GM18951 (cell line): ENCODE measurements at regions not wholly inside any gene's neighbourhood (a gene's known extent, or its start where the extent isn't known, plus 50 kb on each side); places are given as distances from the start of the nearest gene placed in this dataset.

Experiments
- POLR2A ChIP-seq: IDR thresholded peaks from 4 replicates; pipeline ENCODE4 v1.6.1; 2011; ENCODE audit warnings: mild to moderate bottlenecking; ENCODE audit not compliant: insufficient read length, insufficient read depth; ENCODE audit errors: extremely low read depth
- in situ Hi-C: fragments of 300-500 bp; cut with MboI; formaldehyde crosslinking; loops from one replicate; pipeline ENCODE4 v1.12.0; 2022; ENCODE audit warnings: low sequenced_read_pairs, mixed read lengths, inconsistent platforms; ENCODE audit not compliant: unreplicated experiment

DNA sequence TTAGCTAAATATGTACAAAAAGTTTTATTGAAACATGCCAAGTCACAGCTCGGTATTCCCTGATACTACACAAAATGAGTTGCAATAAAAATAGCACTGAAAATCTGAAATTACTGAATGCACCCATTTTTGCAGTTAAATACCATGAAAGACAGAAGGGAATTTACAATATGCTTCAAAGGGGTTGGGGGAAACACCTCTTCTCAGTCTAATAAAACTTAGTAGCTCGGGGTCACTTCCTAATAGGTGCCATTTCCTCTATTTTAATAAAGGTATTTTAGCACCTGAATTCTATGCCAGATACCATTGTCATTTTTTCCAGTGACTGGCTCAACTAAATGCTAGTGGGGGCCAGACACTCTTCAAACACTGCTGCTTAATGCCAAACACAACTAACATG is 204.1 kb upstream of the MEF2C start:
- in situ Hi-C loops = no loop called here
- no peak for TF ChIP-seq POLR2A

DNA sequence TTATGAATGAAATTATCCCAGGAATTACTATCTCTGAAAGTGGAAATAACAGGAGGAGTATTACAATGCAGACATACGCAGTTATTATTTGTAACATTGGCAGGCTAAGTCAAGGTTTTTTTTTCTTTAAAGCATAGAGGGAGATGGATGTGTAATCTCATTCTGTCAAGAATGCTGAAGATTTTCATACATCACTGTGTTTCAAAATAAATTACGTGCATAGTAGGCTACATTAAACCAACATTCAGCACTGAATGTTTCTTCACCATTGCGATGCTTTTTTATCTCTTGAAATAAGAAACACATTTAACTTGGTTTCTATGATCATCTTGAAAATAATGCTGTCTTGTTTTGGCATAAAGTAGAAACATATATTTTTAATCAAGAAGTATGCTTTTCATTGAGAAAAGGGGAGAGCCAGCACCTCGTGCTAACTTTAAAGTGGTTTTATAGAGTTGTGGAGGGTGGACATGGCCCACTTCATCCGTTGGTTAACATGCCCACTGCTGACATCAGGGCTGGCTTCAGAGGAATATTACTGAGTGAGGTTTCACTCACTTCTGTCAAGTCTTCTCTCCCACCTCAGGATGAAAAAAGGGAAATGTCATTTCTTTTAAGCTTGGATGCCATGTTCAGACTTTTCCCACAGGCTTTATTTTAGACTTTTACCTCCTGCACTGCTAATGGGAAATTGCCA is 203.6 kb upstream of the MEF2C start:
- in situ Hi-C loops = no loop called here

DNA sequence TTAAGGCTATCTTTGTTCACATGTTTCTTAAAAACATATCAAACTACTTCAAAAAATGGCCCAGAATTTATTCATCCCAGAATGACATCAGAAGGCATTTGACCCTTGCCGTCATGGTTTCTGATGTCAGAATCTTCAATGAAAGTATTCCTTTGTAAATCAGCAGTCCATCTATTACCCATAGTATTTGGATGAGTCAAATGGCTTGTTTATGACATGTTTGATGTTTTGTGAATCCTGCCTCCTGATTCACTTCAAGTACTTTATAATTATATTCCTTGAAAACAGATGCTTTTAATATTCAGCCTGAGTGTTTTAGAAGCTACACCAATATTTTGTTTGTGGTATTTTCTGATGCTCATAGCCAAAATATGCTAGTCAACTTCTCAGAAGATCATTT is 200.8 kb upstream of the MEF2C start:
- in situ Hi-C loops = no loop called here

More for the DNA sequence above, 203.6 kb upstream of the MEF2C start:
- no peak for TF ChIP-seq POLR2A

DNA sequence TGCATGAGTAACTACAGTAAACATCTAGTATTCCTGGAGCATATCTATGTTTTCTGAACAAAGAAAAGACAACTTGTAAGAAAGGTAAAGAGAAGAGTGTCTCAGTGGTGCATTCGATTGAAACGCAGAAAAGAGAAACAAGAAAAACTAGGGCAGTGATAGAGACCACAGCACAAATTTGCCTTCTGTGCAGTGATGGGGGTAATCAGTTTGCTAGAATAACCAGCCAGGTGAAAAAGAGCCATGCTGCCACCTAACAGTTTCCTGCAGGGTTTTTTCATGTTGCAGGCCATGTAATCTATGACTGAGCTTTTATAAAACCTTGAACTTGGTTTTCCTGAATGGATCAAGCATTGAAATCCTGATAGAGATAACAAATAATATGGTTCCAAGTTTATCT is 198.4 kb upstream of the MEF2C start:
- no peak for TF ChIP-seq POLR2A
- in situ Hi-C loops = no loop called here

More for the DNA sequence above, 200.8 kb upstream of the MEF2C start:
- TF ChIP-seq POLR2A = no peak

DNA sequence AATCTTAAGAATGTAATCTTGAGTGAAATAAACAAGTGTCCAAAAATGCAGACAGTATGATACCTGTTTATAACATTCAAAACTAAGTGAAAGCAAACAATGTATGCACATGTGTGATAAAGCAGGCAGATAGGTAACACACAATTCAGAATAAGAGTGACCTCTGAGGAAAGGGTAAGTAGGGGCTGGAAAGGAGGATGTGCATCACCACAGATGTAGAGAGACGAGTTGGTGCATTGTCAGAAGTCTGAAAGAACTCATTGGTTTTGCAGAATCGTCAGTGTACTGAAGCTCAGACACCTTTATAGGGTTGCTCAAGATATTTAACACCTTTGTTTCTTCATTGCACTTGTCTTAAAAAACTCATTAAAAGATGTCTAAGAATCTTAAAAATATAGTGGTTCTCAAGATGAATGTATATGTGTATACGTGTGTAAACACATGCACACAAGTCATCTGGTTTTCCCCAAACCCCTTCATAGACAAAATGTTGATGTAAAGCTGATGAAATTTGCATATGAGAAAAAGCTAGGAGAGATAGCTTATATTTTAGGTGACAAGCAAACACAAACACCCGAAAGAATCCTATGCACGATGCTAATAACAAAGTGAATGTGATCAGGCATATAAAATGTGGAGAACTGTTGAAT is 197.6 kb upstream of the MEF2C start:
- no peak for TF ChIP-seq POLR2A
- in situ Hi-C loops = no loop called here

DNA sequence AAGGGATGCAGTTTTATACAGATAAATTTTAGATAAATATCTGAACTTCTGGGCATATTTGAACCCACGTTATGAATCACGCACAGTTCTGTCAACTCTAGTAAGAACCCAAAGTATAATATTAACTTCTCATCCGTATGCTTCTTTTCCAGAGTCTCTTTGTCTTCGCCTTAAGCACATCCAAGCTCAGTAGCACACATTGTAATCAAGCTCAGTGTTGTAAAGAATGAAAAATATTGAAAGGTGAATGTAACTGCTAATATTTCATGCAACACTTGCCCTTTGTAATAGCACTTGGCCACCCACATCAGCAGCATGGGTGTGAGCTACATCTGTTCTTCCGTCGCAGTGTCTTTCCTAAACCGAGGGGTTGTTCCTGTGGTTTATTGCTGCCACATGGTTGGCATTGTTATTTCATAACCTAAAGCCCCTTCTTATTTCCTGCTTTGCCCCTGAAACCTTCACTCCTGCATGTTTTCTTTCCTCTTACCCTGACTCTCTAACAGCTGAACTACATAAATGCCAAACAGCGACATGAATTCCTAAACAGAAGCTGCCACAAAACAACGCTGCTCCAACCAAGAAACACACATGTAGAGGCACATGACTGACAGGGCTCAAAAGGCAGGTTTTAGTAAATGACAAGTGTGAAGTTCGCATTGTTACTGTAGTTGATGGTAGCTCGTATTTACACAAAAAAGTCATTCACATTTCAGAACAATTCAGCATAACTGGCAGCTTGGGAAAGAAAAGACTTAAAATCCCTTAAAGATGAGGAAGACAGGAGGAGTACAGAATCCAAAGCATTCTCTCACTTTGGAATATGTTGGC is 190.1 kb upstream of the MEF2C start:
- TF ChIP-seq POLR2A = no peak
- in situ Hi-C loops = no loop called here

DNA sequence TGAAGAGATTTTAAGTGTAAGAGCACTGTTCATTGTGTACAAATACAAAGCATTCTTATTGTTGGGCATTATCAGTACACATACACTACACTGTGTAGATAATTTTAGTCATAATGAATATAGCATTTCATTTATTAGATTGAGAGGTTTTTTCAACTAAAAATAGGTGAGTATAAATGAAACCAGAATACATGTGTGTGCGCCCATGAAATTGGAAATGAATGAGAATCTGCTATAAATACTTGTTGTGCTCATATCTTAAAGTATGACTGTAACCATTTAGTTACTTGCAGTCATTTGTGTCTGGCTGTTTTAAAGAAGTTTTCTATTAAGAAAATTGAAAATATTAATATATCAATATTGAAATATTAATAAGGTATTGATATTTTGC is 189.0 kb upstream of the MEF2C start:
- TF ChIP-seq POLR2A = no peak
- in situ Hi-C loops = no loop called here

DNA sequence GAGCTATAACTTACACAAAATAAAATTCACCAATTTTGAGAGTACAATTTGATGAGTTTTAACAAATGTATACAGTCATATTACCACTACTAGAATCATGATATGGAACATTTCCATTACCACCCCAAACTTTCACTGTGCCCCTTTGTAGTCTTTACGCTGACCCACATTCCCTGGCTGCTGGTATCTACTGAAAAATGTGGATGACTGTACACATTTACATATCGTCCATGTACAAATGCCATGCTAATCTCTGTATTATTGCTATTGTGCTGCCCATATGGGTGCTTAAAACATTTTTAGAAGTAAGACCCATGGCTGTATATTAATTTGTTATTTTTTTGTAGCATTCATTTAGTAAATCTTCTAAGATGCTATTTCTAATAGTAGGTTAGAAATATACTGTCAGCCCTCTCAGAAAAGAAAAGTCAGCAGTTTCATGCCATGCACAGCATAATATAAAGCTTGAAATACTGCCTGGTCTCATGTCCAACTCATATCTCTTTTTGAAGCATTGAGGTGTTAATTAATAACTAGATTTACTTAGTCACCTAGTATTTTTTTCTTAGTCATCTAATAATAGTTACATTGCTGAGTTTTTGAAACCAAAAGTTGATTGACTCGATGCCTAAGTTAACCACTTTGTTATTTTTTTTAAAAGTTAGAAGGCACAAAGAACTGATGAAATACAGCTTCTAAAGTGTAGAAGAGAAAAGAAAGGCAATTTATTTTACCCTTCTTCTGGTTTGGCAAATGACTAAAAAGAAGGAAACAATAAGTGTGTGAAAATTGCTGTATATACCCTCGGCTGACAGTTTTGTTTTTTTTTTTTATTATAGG is 188.3 kb upstream of the MEF2C start:
- TF ChIP-seq POLR2A = no peak

DNA sequence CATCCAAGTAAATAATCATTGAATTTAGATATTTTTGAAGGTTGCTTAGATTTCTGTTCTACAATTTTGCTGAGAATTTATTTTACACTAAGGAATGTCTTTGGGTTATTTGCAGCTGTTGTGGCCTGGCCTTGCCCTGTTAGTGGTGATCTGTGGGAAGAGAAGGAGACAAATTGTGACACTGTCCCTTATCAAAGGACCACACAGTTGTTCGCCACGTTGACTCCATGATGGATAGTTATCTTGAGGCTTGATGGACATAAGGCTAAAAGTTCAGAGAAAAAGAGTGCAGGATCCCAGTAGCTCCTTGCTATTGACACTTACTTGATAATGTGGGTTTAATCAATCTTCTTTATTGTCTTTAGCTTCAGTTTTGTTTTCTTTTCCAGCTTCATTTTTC is 186.6 kb upstream of the MEF2C start:
- in situ Hi-C loops = no loop called here
- no peak for TF ChIP-seq POLR2A

More for the DNA sequence above, 188.3 kb upstream of the MEF2C start:
- in situ Hi-C loops = no loop called here

DNA sequence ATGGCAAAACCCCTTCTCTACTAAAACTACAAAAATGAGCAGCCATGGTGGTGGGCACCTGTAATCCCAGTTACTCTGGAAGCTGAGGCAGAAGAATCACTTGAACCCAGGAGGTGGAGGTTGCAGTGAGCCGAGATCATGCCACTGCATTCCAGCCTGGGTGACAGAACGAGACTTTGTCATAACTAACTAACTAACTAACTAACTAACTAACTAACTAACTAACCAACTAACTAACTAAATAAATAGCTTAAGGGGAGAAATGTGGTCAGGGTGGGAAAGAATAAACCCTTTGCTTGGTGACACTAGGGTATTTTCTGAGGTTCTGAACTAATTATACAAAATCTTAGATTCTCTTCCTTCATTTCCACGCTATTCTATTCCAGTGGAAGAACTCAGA is 184.4 kb upstream of the MEF2C start:
- no peak for TF ChIP-seq POLR2A
- in situ Hi-C loops = no loop called here

DNA sequence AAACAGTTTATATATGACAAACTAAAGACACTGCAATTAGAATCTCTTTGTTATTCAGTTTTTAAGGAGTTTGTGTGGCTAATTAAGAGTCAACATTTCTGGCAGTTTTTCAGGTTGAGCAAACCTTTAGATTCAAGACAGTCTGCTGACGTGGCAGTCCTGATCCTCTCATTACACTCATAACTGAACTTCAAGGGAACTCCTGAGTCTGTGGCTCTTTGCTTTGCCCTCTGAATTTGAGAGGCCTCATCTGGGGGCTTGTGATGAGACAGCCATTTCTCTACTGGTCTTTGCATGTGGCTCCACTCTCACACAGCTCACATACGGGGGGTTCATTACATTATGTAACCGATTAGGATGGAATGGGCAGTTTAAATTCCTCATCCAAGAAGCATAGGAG is 182.9 kb upstream of the MEF2C start:
- TF ChIP-seq POLR2A = no peak
- in situ Hi-C loops = no loop called here

DNA sequence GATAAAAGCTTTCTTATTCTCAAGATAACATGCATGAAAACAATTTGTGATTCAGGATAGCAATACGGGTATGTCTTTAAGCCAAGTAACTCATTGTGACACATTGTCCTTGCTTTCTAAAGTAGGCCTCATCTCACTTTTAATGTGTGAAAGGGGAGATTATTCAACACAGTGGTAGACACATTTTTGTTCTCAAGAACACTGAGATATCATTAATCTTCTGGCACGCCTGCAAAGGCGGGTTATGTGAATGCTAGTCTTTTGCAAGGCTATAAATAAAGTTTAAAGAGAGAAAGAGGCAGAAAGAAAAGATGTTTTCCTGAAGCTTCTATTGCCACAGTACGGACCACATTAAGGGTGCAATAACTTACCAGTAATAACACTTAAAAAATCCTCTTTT is 181.8 kb upstream of the MEF2C start:
- in situ Hi-C loops = no loop called here
- no peak for TF ChIP-seq POLR2A

DNA sequence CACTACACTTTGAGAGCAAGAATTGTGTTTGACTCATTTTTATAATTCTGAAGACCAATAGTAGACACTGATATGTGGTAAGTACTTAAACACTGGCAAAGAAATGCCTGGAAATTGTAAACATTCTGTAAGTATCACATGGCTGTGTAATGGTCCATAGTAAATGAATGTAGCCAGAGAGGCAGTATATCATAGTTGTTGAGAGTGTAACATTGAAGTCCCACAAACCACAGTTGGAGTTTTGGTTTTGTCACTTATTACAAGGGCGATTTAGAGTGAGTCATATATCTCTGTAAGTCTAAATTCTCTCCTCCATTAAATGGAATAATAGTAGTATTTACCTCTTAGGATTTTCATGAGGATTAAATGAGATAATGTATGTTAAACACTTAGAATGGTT is 181.1 kb upstream of the MEF2C start:
- TF ChIP-seq POLR2A = no peak
- in situ Hi-C loops = no loop called here

DNA sequence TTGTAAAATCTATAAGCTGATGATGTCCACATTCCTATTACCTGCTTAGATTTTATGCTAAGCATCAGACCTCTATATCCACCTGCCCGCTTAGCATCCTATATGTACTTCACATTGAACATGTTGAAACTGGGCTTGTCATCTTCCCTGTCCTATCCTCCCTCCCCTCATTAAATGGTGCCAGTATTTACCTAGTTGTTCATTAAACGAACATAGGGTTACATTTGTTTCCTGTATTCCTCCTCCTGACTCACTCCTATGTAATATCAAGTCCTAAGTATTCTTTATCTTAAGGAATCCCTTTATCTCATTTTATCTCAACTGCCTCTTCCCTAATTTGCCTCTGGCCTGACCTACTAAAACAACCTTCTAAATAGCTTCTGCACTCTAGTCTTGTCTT is 177.8 kb upstream of the MEF2C start:
- in situ Hi-C loops = no loop called here
- TF ChIP-seq POLR2A = no peak
